Medulla oblongata (tissue), 1 donor: ENCODE measurements at regions not wholly inside any gene's neighbourhood (a gene's known extent, or its start where the extent isn't known, plus 50 kb on each side); places are given as distances from the start of the nearest gene placed in this dataset.
"Not testable (repeated sequence)": the region's sequence is repeated elsewhere in the genome, so short reads cannot be mapped to it uniquely, and the experiment has no call there.

Source experiments
- DNase-seq: peaks from one replicate; pipeline ENCODE4 v3.0.0-alpha.2; 2015; ENCODE audit errors: extremely low spot score

GRCh38 chr4:27121830-27122229 lies 261.2 kb downstream of the STIM2 start:
- DNase-seq = no peak

- DNase-seq = peak; percentile 6
Observed at GRCh38 chr4:27123123-27123768, 262.6 kb downstream of the STIM2 start.

- DNase-seq = no peak
Observed at GRCh38 chr4:27123769-27124124, 263.1 kb downstream of the STIM2 start.

GRCh38 chr4:27126895-27127294 lies 266.3 kb downstream of the STIM2 start:
- not testable (repeated sequence) for DNase-seq

- DNase-seq = no peak
Observed at GRCh38 chr4:27128443-27128842, 267.8 kb downstream of the STIM2 start.

- no peak for DNase-seq
Observed at GRCh38 chr4:27129871-27130366, 269.3 kb downstream of the STIM2 start.

GRCh38 chr4:27132497-27132896 lies 271.9 kb downstream of the STIM2 start:
- no peak for DNase-seq

- DNase-seq = no peak
Observed at GRCh38 chr4:27140486-27140885, 279.8 kb downstream of the STIM2 start.

- no peak for DNase-seq
Observed at GRCh38 chr4:27141530-27141929, 280.9 kb downstream of the STIM2 start.

GRCh38 chr4:27142841-27143240 lies 282.2 kb downstream of the STIM2 start:
- DNase-seq = no peak

- no peak for DNase-seq
Observed at GRCh38 chr4:27145597-27145996, 285.0 kb downstream of the STIM2 start.

- DNase-seq = no peak
Observed at GRCh38 chr4:27148211-27148895, 287.7 kb downstream of the STIM2 start.

- DNase-seq = no peak
Observed at GRCh38 chr4:27149541-27150212, 289.0 kb downstream of the STIM2 start.

- DNase-seq = no peak
Observed at GRCh38 chr4:27152703-27153102, 292.1 kb downstream of the STIM2 start.

GRCh38 chr4:27154706-27155105 lies 294.1 kb downstream of the STIM2 start:
- DNase-seq = peak; percentile 19

- no peak for DNase-seq
Observed at GRCh38 chr4:27161191-27161590, 300.6 kb downstream of the STIM2 start.

GRCh38 chr4:27168783-27169182 lies 308.1 kb downstream of the STIM2 start:
- DNase-seq = no peak

- DNase-seq = no peak
Observed at GRCh38 chr4:27173280-27173679, 312.6 kb downstream of the STIM2 start.

- DNase-seq = peak; percentile 50
Observed at GRCh38 chr4:27176400-27176799, 315.8 kb downstream of the STIM2 start.

GRCh38 chr4:27176881-27177280 lies 316.2 kb downstream of the STIM2 start:
- DNase-seq = no peak

GRCh38 chr4:27178061-27178460 lies 317.4 kb downstream of the STIM2 start:
- no peak for DNase-seq

- no peak for DNase-seq
Observed at GRCh38 chr4:27181693-27182092, 321.1 kb downstream of the STIM2 start.

GRCh38 chr4:27182211-27182610 lies 321.6 kb downstream of the STIM2 start:
- DNase-seq = no peak
